Heart left ventricle (tissue), 13 donors: ENCODE measurements at regions not wholly inside any gene's neighbourhood (a gene's known extent, or its start where the extent isn't known, plus 50 kb on each side); places are given as distances from the start of the nearest gene placed in this dataset.
"Not testable (repeated sequence)": the region's sequence is repeated elsewhere in the genome, so short reads cannot be mapped to it uniquely, and the experiment has no call there.

Source experiments
- POLR2A ChIP-seq, 2 donors: fragments of 450-650 bp; IDR thresholded peaks; one replicate each; pipeline ENCODE4 v1.6.1; 2017; ENCODE audit warnings: antibody characterized with exemption in 2 of 2, mild to moderate bottlenecking in 2 of 2, moderate library complexity in 2 of 2
- TF ChIP-seq, protein P1 (sequence below), 12 donors: fragments of 200-600 bp; sonication (generic) in 4 of 12; IDR thresholded peaks; one replicate each; pipeline versions ENCODE4 v1.5.0 to v1.8.0; 2018 to 2022; ENCODE audit warnings: antibody characterized with exemption in 12 of 12, mild to moderate bottlenecking in 5 of 12
- donor health status: ischemic (EF 13 %, LVEDD 7.1; RV severe dilation, severe dysfunction).
- donor health status: DM: no; HTN: yes; CAD: no.
- donor health status: DM: no; HTN: no; CAD: no.
- donor health status: ischemic (EF 25% LVEDD 6.9; RV normal size, moderate dysfunction).
- donor health status: ischemic (EF 25% LVEDD 5.7; RV mildly dilated, moderate dysfunction).
- donor health status: ischemic (EF 35%, LVEDD 5.7; RV mildly dilated, moderate dysfunction).
- donor health status: nonischemic (EF 11% LVEDD 7.7; RV severe dilation, severe dysfunction).
- donor health status: DM: yes; HTN: yes; CAD: no.
- donor health status: PGD.
- donor health status: ischemic (EF 29% LVEDD 5.4; RV normal size, mild dysfunction).
- donor health status: nonischemic (EF 23%, LVEDD 6.1; RV moderate dilation, normal function).

DNA sequence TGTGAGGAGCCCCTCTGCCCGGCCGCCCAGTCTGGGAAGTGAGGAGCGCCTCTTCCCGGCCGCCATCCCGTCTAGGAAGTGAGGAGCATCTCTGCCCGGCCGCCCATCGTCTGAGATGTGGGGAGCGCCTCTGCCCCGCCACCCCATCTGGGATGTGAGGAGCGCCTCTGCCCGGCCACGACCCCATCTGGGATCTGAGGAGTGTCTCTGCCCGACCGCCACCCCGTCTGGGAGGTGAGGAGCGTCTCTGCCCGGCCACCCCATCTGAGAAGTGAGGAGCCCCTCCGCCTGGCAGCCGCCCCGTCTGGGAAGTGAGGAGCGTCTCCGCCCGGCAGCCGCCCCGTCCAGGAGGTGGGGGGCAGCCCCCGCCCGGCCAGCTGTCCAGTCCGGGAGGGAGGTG lies 232.4 kb upstream of the MAGEB18 start:
- TF ChIP-seq POLR2A (IDR thresholded peaks at IDR 0.05), result not testable (repeated sequence)
- TF ChIP-seq, protein P1, sequence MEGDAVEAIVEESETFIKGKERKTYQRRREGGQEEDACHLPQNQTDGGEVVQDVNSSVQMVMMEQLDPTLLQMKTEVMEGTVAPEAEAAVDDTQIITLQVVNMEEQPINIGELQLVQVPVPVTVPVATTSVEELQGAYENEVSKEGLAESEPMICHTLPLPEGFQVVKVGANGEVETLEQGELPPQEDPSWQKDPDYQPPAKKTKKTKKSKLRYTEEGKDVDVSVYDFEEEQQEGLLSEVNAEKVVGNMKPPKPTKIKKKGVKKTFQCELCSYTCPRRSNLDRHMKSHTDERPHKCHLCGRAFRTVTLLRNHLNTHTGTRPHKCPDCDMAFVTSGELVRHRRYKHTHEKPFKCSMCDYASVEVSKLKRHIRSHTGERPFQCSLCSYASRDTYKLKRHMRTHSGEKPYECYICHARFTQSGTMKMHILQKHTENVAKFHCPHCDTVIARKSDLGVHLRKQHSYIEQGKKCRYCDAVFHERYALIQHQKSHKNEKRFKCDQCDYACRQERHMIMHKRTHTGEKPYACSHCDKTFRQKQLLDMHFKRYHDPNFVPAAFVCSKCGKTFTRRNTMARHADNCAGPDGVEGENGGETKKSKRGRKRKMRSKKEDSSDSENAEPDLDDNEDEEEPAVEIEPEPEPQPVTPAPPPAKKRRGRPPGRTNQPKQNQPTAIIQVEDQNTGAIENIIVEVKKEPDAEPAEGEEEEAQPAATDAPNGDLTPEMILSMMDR (IDR thresholded peaks at IDR 0.05), result not testable (repeated sequence)
